ENCODE measurements at regions not wholly inside any gene's neighbourhood (a gene's known extent, or its start where the extent isn't known, plus 50 kb on each side); places are given as distances from the start of the nearest gene placed in this dataset.
"Not testable (repeated sequence)": the region's sequence is repeated elsewhere in the genome, so short reads cannot be mapped to it uniquely, and the experiment has no call there.

DNA sequence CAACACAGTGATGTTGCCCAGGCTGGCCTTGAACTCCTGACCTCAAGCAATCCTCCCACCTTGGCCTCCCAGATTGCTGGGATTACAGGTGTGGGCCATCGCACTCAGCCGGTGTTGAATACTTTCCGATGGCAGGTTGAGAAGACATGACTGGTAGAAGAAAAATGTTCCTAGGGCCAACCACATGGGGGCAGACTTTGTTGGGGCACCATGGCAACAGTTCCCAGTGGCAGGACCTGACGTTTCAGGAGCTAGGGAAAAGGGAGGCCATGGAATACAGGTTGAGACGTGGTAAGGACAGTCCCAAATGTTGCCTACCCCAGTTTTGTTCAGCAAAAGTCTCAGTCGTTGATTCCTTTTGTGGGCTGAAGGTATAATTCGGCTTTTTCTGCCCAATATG is 134.6 kb downstream of the ASMT start:
- Mint-ChIP-seq H3K36me3 (peaks cover 52% of the 10 kb centered on the region), H3K4me3 (no peak overlapping the region), H3K4me1 (ENCODE audit: low read depth) (no peaks in the 10 kb centered on the region), H3K27me3 (no peaks in the 10 kb centered on the region), H3K27ac (no peak overlapping the region), H3K9me3 (ENCODE audit: low read depth) (peaks cover 17% of the 10 kb centered on the region)

DNA sequence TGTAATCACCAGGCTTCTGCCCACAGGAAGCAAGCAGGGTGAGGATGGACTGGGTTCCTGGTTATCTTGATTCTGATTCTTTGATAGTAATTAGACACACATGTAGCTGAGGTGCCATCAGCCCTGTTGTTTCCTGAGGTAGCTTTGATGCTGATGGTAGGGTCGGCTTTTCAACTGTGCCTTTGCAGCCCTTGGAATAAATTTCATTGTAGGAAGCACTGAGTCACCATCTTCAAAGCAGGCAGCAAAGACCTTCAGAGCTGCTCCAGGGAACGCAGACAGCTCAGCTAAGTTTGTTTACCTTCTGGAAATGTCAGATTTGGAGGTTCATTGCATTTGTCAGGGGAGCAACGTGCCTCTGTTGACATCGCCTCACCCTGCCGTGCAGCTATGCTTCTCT is 135.4 kb downstream of the ASMT start:
- H3K9me3 Mint-ChIP-seq (ENCODE audit: low read depth) = peaks cover 13% of the 10 kb centered on the region
- H3K27me3 Mint-ChIP-seq = no peaks in the 10 kb centered on the region
- no peak overlapping the region for H3K4me3 Mint-ChIP-seq
- no peak overlapping the region for H3K27ac Mint-ChIP-seq
- H3K4me1 Mint-ChIP-seq (ENCODE audit: low read depth) = no peaks in the 10 kb centered on the region
- H3K36me3 Mint-ChIP-seq = peaks cover 44% of the 10 kb centered on the region

DNA sequence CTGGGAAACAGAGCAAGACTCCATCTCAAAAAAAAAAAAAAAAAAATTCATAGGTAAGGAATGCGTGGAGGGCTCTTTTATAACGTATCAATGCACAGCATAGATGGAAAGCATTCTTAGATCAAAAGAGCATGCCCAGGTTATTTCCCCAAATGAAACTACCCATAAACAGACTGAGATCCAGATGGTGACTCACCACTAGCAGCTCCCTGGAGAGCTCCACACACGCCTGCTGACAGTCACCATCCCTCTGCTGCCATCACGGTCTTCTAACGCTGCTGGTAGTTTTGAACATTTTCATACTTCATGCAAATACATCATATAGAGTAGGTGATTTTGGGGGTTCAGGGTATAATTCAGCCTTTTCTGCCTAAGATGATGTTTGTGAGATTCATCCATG is 136.9 kb downstream of the ASMT start:
- H3K9me3 Mint-ChIP-seq (ENCODE audit: low read depth) = peaks cover 8% of the 10 kb centered on the region
- no peak overlapping the region for H3K27ac Mint-ChIP-seq
- no peaks in the 10 kb centered on the region for H3K27me3 Mint-ChIP-seq
- no peaks in the 10 kb centered on the region for H3K4me1 Mint-ChIP-seq (ENCODE audit: low read depth)
- no peak overlapping the region for H3K4me3 Mint-ChIP-seq
- H3K36me3 Mint-ChIP-seq = peaks cover 37% of the 10 kb centered on the region

DNA sequence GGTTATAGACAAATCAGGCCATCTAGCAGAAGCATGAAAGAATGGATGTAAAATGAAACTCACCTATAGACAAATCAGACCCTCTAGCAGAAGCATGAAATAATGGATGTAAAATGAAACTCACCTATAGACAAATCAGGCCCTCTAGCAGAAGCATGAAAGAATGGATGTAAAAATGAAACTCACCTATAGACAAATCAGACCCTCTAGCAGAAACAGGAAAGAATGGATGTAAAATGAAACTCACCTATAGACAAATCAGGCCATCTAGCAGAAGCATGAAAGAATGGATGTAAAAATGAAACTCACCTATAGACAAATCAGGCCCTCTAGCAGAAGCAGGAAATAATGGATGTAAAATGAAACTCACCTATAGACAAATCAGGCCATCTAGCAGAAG is 137.9 kb downstream of the ASMT start:
- H3K27me3 Mint-ChIP-seq; H3K27ac Mint-ChIP-seq; H3K9me3 Mint-ChIP-seq (ENCODE audit: low read depth); H3K4me1 Mint-ChIP-seq (ENCODE audit: low read depth); H3K4me3 Mint-ChIP-seq: not testable (repeated sequence)
- peaks cover 39% of the 10 kb centered on the region for H3K36me3 Mint-ChIP-seq

DNA sequence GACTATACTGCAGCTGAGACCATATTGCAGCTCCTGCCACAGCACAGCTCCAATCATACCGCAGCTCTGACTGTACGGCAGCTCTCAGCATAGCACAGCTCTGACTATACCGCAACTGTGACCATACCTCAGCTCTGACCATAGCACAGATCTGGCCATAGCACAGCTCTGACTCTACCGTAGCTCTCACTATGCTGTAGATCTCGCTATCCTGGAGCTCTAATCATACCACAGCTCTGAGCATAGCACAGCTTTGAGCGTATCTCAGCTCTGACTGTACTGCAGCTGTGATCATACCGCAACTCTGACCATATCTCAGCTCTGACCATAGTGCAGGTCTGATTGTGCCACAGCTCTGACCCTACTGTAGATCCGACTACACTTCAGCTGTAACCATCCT is 139.2 kb downstream of the ASMT start:
- H3K36me3 Mint-ChIP-seq = peaks cover 39% of the 10 kb centered on the region

DNA sequence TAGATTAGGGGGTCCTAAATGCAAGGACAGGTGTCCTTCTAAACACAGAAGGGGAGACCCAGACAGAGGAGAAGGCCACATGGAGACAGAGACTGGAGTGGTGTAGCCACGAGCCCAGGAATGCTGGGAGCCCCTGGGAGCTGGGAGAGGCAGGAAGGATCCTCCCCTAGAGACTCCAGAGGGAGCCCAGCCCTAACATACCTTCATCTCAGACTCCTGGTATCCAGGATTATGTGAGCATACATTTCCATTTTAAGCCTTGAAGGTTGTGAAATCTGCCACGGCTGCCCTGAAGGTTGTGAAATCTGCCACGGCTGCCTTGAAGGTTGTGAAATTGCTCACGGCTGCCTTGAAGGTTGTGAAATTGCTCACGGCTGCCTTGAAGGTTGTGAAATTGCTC is 148.4 kb downstream of the ASMT start:
- H3K27ac Mint-ChIP-seq = no peak overlapping the region
- no peaks in the 10 kb centered on the region for H3K27me3 Mint-ChIP-seq
- H3K4me1 Mint-ChIP-seq (ENCODE audit: low read depth) = peaks cover 1% of the 10 kb centered on the region
- peaks cover 3% of the 10 kb centered on the region for H3K9me3 Mint-ChIP-seq (ENCODE audit: low read depth)
- H3K4me3 Mint-ChIP-seq = no peak overlapping the region
- H3K36me3 Mint-ChIP-seq = peaks cover 22% of the 10 kb centered on the region

More for the DNA sequence above, 139.2 kb downstream of the ASMT start:
- Mint-ChIP-seq H3K27me3 (no peaks in the 10 kb centered on the region), H3K9me3 (ENCODE audit: low read depth) (peaks cover 11% of the 10 kb centered on the region), H3K4me1 (ENCODE audit: low read depth) (no peaks in the 10 kb centered on the region), H3K27ac (no peak overlapping the region), H3K4me3 (no peak overlapping the region)

DNA sequence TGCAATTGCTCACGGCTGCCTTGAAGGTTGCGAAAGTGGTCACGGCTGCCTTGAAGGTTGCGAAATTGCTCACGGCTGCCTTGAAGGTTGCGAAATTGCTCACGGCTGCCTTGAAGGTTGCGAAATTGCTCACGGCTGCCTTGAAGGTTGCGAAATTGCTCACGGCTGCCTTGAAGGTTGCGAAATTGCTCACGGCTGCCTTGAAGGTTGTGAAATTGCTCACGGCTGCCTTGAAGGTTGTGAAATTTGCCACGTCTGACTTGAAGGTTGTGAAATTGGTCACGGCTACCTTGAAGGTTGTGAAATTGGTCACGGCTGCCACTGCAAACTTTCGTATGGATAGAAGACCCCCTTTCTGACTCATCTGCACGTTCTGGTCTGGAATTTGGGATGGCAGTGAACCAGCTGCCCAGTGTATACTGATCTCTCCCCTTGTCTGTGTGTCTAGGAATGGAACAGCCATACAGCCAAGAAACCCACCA is 150.1 kb downstream of the ASMT start:
- H3K4me1 Mint-ChIP-seq (ENCODE audit: low read depth); H3K4me3 Mint-ChIP-seq; H3K27me3 Mint-ChIP-seq: not testable (repeated sequence)
- Mint-ChIP-seq H3K36me3 (peaks cover 20% of the 10 kb centered on the region), H3K9me3 (ENCODE audit: low read depth) (peaks cover 11% of the 10 kb centered on the region), H3K27ac (peak overlapping the region; percentile 10)

DNA sequence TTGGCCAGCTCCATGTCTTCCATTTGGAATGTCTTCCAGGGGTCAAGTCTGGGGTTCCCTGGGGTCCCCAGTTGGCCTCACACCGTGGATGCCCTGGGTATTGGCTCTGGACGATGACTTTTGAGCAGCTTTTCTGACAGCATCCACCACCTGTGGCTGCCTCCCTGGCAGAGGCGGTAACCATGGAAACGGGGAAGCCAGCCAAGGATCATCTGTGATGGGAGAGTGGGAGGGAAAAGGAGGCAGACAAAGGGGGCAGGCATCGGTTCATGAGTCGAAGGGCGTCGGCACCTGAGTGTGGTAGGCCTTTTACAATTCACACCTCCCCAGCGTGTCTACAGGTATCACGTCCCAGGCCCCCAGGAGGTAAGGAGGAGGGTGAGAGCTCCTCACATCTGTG is 152.2 kb downstream of the ASMT start:
- no peak overlapping the region for H3K4me3 Mint-ChIP-seq
- peaks cover 24% of the 10 kb centered on the region for H3K36me3 Mint-ChIP-seq
- H3K27me3 Mint-ChIP-seq = no peaks in the 10 kb centered on the region
- no peak overlapping the region for H3K27ac Mint-ChIP-seq
- peaks cover 1% of the 10 kb centered on the region for H3K4me1 Mint-ChIP-seq (ENCODE audit: low read depth)
- H3K9me3 Mint-ChIP-seq (ENCODE audit: low read depth) = peaks cover 19% of the 10 kb centered on the region

DNA sequence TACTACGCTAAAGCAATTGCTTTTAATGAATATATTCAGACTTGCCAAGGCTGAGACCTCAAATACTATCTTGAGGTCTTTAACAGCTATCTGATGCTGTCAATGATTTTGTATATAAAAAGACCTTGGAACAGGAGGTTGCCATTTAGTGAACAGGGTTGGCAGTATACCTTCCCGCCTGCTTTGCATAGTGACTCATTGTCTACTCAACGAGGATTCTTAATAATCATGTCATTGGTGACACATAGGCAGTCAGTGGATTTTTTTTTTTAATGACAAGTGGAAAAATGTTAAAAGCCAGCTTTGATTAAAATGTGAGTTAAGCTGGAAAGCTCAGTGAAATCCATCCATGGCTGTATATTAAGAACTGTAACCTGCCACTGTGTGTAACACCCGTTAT is 164.0 kb downstream of the ASMT start:
- Mint-ChIP-seq H3K4me3 (no peak overlapping the region), H3K9me3 (ENCODE audit: low read depth) (peaks cover 4% of the 10 kb centered on the region), H3K27ac (no peak overlapping the region), H3K4me1 (ENCODE audit: low read depth) (no peaks in the 10 kb centered on the region), H3K27me3 (no peaks in the 10 kb centered on the region), H3K36me3 (peaks cover 13% of the 10 kb centered on the region)

DNA sequence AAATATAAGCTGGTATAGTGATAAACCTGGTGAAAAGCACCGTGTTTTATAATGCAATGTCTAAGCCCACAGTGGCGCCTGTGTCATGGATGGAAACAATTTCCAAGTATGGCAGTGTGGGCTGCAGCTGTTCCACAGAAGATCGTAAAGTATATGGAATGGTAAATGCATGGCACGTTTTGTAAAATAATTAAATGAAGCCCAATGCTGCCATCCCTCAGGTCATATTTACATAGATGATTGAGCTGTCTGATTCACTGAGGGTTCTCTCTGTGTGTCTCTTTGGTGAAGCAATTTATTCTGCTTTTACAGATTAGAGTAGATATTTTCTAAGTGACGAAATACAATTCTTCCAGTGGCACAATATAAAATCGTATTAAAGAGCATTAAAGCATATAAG is 164.8 kb downstream of the ASMT start:
- Mint-ChIP-seq H3K4me3 (no peak overlapping the region), H3K27me3 (no peaks in the 10 kb centered on the region), H3K4me1 (ENCODE audit: low read depth) (no peaks in the 10 kb centered on the region), H3K9me3 (ENCODE audit: low read depth) (peaks cover 9% of the 10 kb centered on the region), H3K36me3 (peaks cover 15% of the 10 kb centered on the region), H3K27ac (no peak overlapping the region)

DNA sequence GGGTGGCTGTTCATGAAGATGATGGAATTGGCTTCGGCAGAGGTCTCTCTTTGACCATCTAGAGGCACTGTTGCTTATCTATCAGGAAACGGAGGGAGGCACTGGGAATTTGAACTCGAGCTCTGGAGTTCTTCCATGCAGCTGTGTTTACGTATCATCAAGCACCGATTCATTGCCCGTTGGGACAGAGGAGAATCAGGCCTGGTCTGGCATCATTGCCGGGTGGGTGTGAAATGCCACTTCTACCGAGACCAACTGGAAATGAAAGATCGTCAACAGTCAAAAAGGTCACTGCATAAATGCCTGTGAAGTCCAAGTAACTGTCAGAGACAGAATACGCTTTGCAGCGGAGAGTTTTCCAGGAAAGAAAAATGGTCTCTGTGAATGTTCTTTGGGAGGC is 166.9 kb downstream of the ASMT start:
- Mint-ChIP-seq H3K9me3 (ENCODE audit: low read depth) (peaks cover 18% of the 10 kb centered on the region), H3K27me3 (no peaks in the 10 kb centered on the region), H3K4me3 (no peak overlapping the region), H3K27ac (no peak overlapping the region), H3K4me1 (ENCODE audit: low read depth) (no peaks in the 10 kb centered on the region), H3K36me3 (peaks cover 23% of the 10 kb centered on the region)

DNA sequence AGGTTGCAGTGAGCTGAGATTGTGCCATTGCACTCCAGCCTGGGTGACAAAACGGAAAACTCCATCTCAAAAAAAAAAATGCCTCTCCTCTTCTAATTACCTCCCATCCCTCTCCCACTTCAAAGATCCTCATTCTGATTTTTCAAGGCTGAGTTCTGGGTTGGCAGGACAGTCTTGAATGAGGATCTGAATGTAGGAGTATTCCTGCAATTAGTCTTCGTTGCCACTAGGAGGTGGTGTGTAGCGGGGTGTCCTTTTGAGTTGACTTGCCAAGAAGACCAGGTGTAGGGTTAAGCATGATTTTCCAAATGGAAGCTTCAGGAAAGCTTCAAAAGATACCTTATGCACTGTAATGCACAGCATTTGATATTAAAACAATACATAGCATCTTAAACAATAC is 169.9 kb downstream of the ASMT start:
- no peaks in the 10 kb centered on the region for H3K4me1 Mint-ChIP-seq (ENCODE audit: low read depth)

DNA sequence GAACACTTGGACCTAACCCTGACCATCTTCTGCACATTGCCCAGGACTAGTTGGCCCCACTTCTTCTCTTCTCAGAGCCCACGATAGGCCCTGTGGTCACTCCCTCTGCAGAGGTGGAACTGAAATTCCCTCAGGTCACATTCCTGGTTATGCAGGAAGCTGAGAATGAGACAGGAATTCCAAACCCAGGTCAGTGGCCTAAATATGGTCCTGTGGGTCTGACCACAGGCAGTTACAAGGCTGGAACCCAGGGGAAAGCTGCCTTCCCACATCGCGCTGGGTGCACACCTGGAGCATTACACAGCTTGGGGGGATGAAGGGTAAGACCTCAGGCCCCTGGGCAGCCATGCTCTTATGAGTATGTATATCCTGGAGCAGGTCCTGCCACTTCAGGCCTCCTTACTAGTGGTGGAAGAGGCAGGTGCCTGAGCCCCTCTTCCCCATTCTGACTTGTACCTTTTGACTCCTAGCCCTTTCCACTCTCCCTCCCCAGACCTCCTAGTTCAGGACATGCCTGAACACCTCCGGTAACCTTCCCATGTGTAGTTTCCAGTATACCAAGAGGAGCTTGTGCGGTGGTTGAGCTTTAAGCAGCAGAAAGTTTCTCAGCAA is 173.5 kb downstream of the ASMT start:
- H3K27ac Mint-ChIP-seq = no peak overlapping the region
- H3K36me3 Mint-ChIP-seq = peaks cover 16% of the 10 kb centered on the region
- H3K9me3 Mint-ChIP-seq (ENCODE audit: low read depth) = peaks cover 18% of the 10 kb centered on the region
- peaks cover 1% of the 10 kb centered on the region for H3K27me3 Mint-ChIP-seq
- no peaks in the 10 kb centered on the region for H3K4me1 Mint-ChIP-seq (ENCODE audit: low read depth)
- H3K4me3 Mint-ChIP-seq = no peak overlapping the region

More for the DNA sequence above, 169.9 kb downstream of the ASMT start:
- Mint-ChIP-seq H3K36me3 (peaks cover 20% of the 10 kb centered on the region), H3K4me3 (no peak overlapping the region), H3K27me3 (no peaks in the 10 kb centered on the region), H3K27ac (no peak overlapping the region), H3K9me3 (ENCODE audit: low read depth) (peaks cover 18% of the 10 kb centered on the region)

DNA sequence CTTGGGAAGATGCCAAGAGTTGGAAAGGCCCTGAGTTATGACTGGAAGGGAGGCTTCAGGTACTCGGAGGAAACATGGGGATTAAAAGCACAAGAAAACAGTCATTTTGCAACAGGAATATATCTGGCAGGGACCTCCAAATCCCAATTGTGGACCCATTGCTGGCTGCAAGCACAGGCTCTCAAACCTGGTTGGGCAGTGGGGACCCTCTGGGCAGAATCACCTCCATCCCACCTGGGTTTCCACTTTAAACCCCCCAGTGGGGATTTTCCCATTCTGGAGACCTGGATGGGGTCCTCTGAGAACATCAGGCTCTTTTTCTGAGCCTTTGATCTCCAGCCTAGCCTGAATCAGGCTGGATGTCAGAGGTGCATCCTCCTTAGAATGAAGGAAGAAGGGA is 177.8 kb downstream of the ASMT start:
- Mint-ChIP-seq H3K36me3 (no peaks in the 10 kb centered on the region), H3K27me3 (peaks cover 1% of the 10 kb centered on the region), H3K4me1 (ENCODE audit: low read depth) (no peaks in the 10 kb centered on the region), H3K4me3 (no peak overlapping the region), H3K9me3 (ENCODE audit: low read depth) (no peaks in the 10 kb centered on the region), H3K27ac (no peak overlapping the region)

DNA sequence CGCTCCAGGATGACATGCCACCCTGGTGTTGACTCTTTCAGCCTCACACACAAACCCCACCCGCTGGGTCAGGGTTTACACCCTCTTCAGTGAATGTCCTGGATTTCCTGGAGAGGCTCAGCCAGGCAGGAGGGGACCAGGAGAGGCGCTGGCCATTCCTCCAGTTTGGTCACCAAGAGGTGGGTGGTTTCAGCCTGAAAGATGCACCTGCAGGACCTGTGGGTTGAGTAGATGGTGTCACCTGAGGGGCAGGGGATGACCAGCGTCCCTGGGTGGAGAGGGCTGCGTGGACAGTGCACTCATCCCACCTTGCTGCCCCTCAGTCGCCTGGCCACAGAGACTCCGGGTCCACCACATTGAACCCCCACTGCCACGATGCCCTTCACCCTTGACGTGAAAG is 179.7 kb downstream of the ASMT start:
- Mint-ChIP-seq H3K9me3 (ENCODE audit: low read depth) (no peaks in the 10 kb centered on the region), H3K27me3 (peaks cover 1% of the 10 kb centered on the region), H3K36me3 (no peaks in the 10 kb centered on the region), H3K4me1 (ENCODE audit: low read depth) (no peaks in the 10 kb centered on the region), H3K4me3 (no peak overlapping the region), H3K27ac (no peak overlapping the region)

DNA sequence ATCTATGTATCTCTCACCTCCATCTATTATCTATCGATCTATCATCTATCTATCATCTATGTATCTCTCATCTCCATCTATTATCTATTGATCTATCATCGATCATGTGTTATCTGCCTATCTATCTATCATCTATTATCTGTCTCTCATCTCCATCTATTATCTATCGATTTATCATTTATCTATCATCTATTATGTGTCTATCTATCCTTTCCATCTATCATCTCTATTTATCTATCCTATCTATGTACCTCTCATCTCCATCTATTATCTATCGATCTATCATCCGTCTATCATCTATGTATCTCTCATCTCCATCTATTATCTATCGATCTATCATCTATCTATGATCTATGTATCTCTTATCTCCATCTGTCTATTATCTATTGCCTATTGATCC is 188.1 kb downstream of the ASMT start:
- Mint-ChIP-seq H3K4me3 (no peak overlapping the region), H3K9me3 (ENCODE audit: low read depth) (no peaks in the 10 kb centered on the region), H3K4me1 (ENCODE audit: low read depth) (no peaks in the 10 kb centered on the region), H3K27ac (no peak overlapping the region), H3K36me3 (peaks cover 2% of the 10 kb centered on the region), H3K27me3 (no peaks in the 10 kb centered on the region)

Data from activated naive CD8-positive, alpha-beta T cell (primary cell).